ENCODE measurements at regions not wholly inside any gene's neighbourhood (a gene's known extent, or its start where the extent isn't known, plus 50 kb on each side); places are given as distances from the start of the nearest gene placed in this dataset.

GRCh38 chr6:159493898-159494585 is 199.0 kb downstream of the SOD2 start:
- TF ChIP-seq CTCF (IDR thresholded peaks at IDR 0.05) (no peak), EZH2 (IDR thresholded peaks at IDR 0.05; ENCODE audit: borderline replicate concordance, insufficient read depth, low read depth, low read length, poor library complexity, severe bottlenecking) (no peak)

All from B cell (primary cell).